Mesenchymal stem cell (in vitro differentiated cells and primary cell): ENCODE measurements at regions not wholly inside any gene's neighbourhood (a gene's known extent, or its start where the extent isn't known, plus 50 kb on each side); places are given as distances from the start of the nearest gene placed in this dataset.

Source experiments
- DNase-seq: peaks from one replicate; pipeline ENCODE4 v3.0.0-alpha.2; 2013
- H2AFZ ChIP-seq: one replicate; pipeline ENCODE4 v1.6.1; 2013; ENCODE audit warnings: low read depth, mild to moderate bottlenecking, control low read depth, inconsistent platforms, low read length, moderate library complexity
- H2AK5ac ChIP-seq: 2 replicates; pipeline ENCODE4 v1.6.1; 2013; ENCODE audit warnings: low read length, moderate library complexity, mild to moderate bottlenecking, inconsistent platforms; ENCODE audit not compliant: severe bottlenecking
- H2BK120ac ChIP-seq: one replicate; pipeline ENCODE4 v1.6.1; 2013; ENCODE audit warnings: low read depth, mild to moderate bottlenecking, inconsistent platforms, low read length, moderate library complexity
- H2BK12ac ChIP-seq, 2 experiments: one replicate each; pipeline ENCODE4 v1.6.1; 2013; ENCODE audit warnings: inconsistent platforms in 2 of 2, low read length in 2 of 2, mild to moderate bottlenecking in 2 of 2, moderate library complexity in 2 of 2, control low read depth in 1 of 2
- H2BK15ac ChIP-seq: one replicate; pipeline ENCODE4 v1.6.1; 2013; ENCODE audit warnings: mild to moderate bottlenecking, low read depth, inconsistent platforms; ENCODE audit not compliant: poor library complexity, severe bottlenecking
- H2BK5ac ChIP-seq: 2 replicates; pipeline ENCODE4 v1.6.1; 2013; ENCODE audit warnings: low read depth, mild to moderate bottlenecking, low read length, control low read depth, inconsistent platforms; ENCODE audit not compliant: poor library complexity, severe bottlenecking
- H3K14ac ChIP-seq, 2 experiments: one replicate each; pipeline ENCODE4 v1.6.1; 2013; ENCODE audit warnings: inconsistent platforms in 2 of 2, low read length in 2 of 2, control low read depth in 1 of 2, mild to moderate bottlenecking in 1 of 2, moderate library complexity in 1 of 2
- H3K18ac ChIP-seq, 2 experiments: one replicate each; pipeline ENCODE4 v1.6.1; 2013; ENCODE audit warnings: inconsistent platforms in 2 of 2, low read length in 2 of 2, control low read depth in 1 of 2, low read depth in 1 of 2, mild to moderate bottlenecking in 1 of 2
- H3K23ac ChIP-seq, 2 experiments: one replicate each; pipeline ENCODE4 v1.6.1; 2013; ENCODE audit warnings: inconsistent platforms in 2 of 2, low read length in 2 of 2, mild to moderate bottlenecking in 2 of 2, moderate library complexity in 2 of 2, control low read depth in 1 of 2
- H3K27ac ChIP-seq: 2 replicates; pipeline ENCODE4 v1.5.1; 2013; ENCODE audit warnings: mild to moderate bottlenecking, moderate library complexity, low read length, control low read depth, inconsistent platforms; ENCODE audit not compliant: poor library complexity, severe bottlenecking
- H3K27me3 ChIP-seq, 2 experiments: 2 replicates each; pipeline versions ENCODE4 v1.6.1 to v1.7.0; 2013; ENCODE audit warnings: low read length in 2 of 2, mild to moderate bottlenecking in 2 of 2, moderate library complexity in 2 of 2, control low read depth in 1 of 2, inconsistent platforms in 1 of 2; ENCODE audit not compliant: control insufficient read depth in 1 of 2, insufficient read depth in 1 of 2
- H3K36me3 ChIP-seq, 2 experiments: 2 replicates each; pipeline versions ENCODE4 v1.6.1 to v1.7.0; 2013; ENCODE audit warnings: low read length in 2 of 2, control low read depth in 1 of 2, inconsistent platforms in 1 of 2, low read depth in 1 of 2, mild to moderate bottlenecking in 1 of 2; ENCODE audit not compliant: insufficient read depth in 2 of 2, control insufficient read depth in 1 of 2
- H3K4ac ChIP-seq, 2 experiments: one replicate each; pipeline ENCODE4 v1.6.1; 2013; ENCODE audit warnings: inconsistent platforms in 2 of 2, low read length in 2 of 2, mild to moderate bottlenecking in 2 of 2, moderate library complexity in 2 of 2, control low read depth in 1 of 2, low read depth in 1 of 2
- H3K4me1 ChIP-seq: 2 replicates; pipeline ENCODE4 v1.6.1; 2013; ENCODE audit warnings: low read depth, low read length, control low read depth; ENCODE audit not compliant: control insufficient read depth, insufficient read depth
- H3K4me2 ChIP-seq: 2 replicates; pipeline ENCODE4 v1.6.1; 2013; ENCODE audit warnings: low read length, mild to moderate bottlenecking, inconsistent platforms; ENCODE audit not compliant: poor library complexity, severe bottlenecking
- H3K4me3 ChIP-seq, 2 experiments: 2 replicates each; pipeline versions ENCODE4 v1.5.1 to v1.7.0; 2013; ENCODE audit warnings: low read length in 2 of 2, mild to moderate bottlenecking in 2 of 2, control low read depth in 1 of 2, low read depth in 1 of 2; ENCODE audit not compliant: insufficient read depth in 1 of 2
- H3K79me1 ChIP-seq: replicated peaks from 2 replicates; pipeline ENCODE4 v1.6.1; 2013; ENCODE audit warnings: mild to moderate bottlenecking, control low read depth, low read length, inconsistent platforms; ENCODE audit not compliant: poor library complexity, severe bottlenecking
- H3K9ac ChIP-seq: 2 replicates; pipeline ENCODE4 v1.7.0; 2013; ENCODE audit warnings: mild to moderate bottlenecking, low read length, moderate library complexity
- H3K9me3 ChIP-seq: 2 replicates; pipeline ENCODE4 v1.7.0; 2013; ENCODE audit warnings: mild to moderate bottlenecking, low read length; ENCODE audit not compliant: control insufficient read depth
- H4K8ac ChIP-seq: one replicate; pipeline ENCODE4 v1.6.1; 2013; ENCODE audit warnings: inconsistent platforms, mild to moderate bottlenecking, low read length, moderate library complexity
- H4K91ac ChIP-seq: one replicate; pipeline ENCODE4 v1.6.1; 2013; ENCODE audit warnings: mild to moderate bottlenecking, low read length, inconsistent platforms
- WGBS: methylation state at CpG from one replicate; pipeline ENCODE4 v1.1.7; 2013; ENCODE audit warnings: mixed read lengths; 5-methylcytosine and 5-hydroxymethylcytosine counted together

GRCh38 chr5:170182491-170182890, 50.3 kb upstream of the C5orf58 start:
- Histone ChIP-seq H2AK5ac (no peak overlapping the region), H2BK5ac (no peak overlapping the region), H3K4me2 (no peak overlapping the region), H2BK120ac (no peak overlapping the region), H3K79me1 (no peaks in the 10 kb centered on the region), H4K8ac (no peak overlapping the region), H3K9ac (no peak overlapping the region), H3K4me1 (no peaks in the 10 kb centered on the region), H3K4me3 (no peak overlapping the region), H3K4ac (no peak overlapping the region), H3K23ac (no peak overlapping the region), H3K18ac (no peak overlapping the region), H2BK15ac (no peak overlapping the region), H2BK12ac (no peak overlapping the region), H3K9me3 (no peaks in the 10 kb centered on the region), H3K27ac (no peak overlapping the region), H4K91ac (no peak overlapping the region), H3K14ac (no peak overlapping the region), H3K27me3 (peaks cover 5 to 40% of the 10 kb centered on the region in 2 experiments), H3K36me3 (no peaks in the 10 kb centered on the region), H2AFZ (no peak overlapping the region)
- WGBS: 84% methylated on average over 7 of the region's 7 CpGs
- no peak for DNase-seq
